Dermis blood vessel endothelial cell (primary cell): ENCODE measurements at regions not wholly inside any gene's neighbourhood (a gene's known extent, or its start where the extent isn't known, plus 50 kb on each side); places are given as distances from the start of the nearest gene placed in this dataset.

ENCODE experiments used
- DNase-seq: peaks from one replicate; pipeline ENCODE4 v3.0.0; 2010

DNA sequence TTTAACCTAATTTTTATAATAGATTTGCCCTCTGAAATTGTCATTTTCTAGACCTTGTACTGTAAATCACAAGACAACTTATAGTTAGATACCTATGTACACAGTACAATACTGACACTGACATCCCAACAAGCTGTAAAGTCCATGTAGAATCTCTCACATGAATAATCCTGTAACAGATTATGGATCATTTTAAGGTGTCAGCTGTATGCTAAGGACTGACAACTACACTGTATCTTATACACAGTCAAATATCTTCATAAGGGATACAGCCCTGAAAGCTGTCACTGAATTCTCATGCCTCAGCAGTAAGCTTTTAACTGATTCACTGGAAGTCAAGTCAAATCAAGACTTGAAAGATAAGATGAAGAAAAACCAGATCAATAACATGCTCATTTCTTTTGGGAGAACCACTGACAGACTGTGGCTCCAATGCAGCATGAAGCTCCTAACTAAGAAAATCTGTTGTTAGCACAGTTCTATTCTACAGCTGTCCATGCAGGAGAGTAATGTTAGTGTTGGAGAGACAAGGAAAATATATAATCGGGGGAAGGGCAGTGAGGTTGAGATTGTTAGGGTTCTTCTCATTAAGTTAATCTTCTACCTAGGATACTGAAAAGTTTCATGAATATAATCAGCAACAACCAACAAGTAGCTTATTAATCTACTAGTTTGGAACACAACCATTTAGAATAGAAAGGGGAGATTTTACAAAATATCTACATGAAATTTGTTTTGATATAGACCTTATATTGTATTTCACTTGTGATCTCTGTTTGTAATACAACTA is 612.0 kb downstream of the PCDH18 start:
- DNase-seq, result no peak

DNA sequence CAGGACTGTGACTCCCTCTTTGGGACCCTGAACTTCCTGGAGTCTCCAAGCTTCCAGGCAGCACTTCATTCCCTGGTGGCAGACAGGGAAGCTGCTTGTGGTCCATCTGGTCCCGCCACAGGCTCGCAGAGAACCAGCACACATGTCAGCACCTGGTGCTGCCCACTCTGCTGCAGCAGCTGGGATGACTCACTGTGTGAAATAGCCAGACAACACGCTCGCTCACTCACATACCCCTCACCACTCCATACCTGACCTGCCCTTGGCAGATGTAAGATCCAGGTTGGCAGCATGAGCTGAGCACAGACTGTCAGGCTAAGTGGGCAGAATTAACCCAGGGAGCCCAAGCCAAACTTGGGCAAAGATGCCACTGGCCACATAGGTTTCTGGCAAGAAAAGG is 613.5 kb downstream of the PCDH18 start:
- no peak for DNase-seq

DNA sequence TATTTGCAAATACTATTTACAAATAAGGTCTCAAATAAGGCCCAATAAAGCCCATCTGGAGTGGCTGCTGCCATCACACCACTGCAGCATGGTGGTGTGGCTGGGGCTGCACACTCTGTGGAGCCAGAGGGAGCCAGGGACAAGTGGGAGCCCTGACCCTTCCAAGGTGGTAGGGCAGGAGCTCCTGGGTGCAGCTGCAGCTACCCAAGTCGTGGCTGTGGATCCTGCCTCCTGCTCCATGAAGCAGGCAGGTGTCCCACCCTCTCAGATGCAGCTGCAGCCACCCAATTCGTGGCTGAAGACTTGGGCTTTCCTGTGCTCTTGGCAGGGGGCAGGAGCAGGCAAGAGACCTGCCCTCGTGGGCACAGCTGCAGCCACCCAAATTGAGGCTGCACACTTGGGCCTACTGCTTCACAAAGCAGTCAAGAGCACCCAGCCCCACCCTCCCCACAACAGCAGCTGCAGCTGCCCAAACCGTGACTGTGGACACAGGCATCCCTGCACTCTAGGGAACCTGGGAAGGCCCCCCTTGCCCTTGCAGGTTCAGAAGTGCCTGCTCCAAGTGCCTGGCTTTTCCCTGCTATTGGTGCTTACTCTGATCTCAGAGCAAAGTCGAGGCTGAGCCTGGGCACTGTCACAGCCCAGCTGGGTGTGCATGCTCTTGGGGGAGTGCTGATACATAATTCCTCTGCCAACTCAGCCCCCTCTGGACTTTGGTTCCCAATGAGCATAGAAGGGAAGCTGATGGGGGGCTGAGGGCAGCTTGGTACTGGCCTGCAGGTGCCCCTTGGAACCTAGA is 614.8 kb downstream of the PCDH18 start:
- no peak for DNase-seq

DNA sequence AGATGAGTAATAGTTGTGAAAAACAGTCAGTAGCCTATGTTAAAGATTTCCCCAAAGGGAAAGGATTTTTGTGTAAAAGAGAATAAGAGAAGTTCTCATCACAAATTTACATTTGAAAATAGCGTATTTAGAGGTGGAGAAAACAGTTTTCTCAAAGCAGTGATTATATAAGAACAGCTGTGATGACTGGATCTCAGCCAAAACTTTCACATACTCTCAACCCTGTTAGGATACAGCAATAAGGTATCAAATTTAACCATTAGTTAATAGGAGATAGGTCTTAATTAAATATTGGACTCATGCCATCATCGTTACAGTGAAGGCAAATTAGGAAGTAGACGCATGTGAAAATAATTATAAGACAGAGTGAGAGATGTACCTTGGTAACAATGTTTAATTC is 622.7 kb downstream of the PCDH18 start:
- no peak for DNase-seq

DNA sequence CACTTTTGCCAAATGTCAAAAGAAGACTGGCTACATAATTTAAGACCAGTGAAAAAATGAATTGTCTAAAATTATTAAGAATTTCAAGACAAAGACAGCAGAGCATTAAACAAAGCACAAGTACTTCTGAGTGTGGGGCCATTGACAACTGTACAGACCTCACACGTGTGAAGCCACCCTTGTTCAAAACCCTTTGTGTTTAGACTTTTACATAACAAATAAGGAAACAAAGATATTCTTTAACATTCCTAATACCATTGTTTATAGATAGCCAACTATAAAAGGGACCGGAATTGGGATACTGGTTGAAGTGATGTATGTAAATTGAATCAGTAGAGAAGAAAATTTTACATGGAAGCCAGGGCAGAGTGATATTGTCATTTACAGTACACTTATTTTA is 624.2 kb downstream of the PCDH18 start:
- DNase-seq, result no peak

DNA sequence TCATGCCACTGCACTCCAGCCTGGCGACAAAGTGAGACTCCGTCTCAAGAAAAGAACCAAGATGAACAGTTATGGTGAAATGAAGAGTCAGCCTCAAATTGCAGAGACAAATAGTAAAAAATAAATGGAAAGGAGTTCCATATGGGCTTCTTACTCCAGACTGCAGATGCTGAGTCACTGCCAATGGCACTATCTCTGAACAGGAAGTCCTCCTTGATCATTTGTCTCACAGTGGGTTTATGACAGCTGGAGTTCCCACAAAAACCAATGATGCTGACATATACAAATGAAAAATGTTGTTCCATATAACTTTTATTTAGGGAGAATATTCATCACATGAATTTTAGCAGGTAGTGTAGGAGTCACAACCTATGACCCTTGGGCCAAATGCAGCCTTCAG is 631.6 kb downstream of the PCDH18 start:
- DNase-seq, result no peak

DNA sequence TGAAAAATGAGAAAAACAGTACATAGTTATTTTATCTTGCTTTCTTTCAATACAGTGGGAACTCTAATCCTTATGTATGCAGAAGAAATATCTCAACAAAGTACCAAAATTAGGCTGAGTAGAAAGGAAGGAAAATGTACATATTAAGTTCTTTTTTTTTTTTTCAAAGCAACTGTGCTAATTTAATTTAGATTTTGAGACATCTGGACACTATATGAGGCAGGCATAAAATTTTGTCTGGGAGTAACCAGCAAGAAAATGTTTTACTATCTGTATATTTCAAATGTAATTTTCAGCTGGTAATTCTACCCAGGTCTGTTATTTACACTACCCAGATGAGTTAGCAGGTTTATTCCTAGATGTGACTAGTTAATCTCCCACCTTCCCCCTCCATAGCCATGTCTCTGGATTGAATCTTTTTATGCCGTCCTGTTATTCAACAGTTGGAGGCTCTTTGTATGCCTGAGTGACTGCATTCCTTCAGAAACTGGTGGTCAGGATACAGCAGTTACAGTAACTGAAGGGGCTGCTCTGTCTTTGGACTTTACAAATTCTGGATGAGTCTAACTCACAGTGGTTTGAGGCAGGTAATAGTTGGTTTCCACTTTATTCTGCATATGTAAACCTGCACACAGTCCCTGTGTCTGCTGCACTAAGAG is 633.6 kb downstream of the PCDH18 start:
- DNase-seq, result no peak

DNA sequence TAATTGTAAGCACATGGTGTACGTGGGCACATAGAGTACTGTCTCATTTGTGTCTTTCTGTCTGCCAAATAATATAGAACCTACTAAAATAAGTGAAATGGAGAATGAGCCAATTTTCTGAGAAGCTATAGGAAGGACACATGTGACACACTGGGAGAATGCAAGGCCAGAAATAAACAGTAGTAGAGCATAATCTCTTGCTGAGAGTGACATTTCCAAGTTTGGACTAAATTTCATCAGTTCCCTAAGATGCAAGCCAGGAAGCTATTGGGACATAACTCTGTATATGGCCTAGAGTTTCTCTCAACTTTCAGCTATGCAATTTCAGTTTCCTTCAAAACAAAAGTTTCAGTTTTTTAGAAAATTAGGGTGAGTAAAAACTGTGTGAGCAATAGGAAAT is 638.7 kb downstream of the PCDH18 start:
- no peak for DNase-seq

DNA sequence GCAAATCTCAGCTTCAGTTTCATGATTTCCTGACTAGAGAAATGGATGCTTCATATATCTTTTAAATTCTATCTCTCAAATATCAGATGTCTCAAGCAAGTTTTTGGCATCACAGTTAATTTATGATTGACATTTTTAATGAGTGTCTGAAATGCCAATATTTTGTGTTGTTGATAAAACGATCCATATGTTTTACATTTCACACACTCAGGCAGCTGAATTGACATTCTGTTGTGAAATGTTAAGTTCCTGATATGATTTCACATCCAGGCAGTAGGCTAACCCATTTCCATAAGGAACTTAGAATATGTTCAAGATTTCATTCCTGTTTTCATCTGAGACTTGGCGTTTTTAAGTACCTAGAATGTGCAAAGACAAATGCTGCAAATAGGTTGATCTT is 650.6 kb downstream of the PCDH18 start:
- no peak for DNase-seq

DNA sequence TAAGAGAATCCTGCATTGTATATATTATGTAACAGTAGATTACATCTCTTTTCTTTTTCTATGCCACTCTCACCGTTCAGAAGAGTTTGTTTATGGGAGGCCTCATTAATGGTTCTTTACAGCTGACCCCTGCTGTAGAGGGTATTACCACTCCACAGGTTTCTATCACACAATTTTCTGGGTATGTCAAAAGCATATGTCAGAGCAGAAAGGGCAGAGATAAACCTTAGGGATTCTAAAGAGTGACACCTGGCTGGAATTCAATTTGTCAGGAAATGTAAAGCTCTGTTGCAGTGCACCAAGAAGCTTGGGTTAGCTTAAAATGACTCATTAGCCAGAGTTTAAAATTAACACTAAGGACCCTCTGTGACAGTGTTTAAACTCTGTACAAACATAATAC is 658.7 kb downstream of the PCDH18 start:
- no peak for DNase-seq

DNA sequence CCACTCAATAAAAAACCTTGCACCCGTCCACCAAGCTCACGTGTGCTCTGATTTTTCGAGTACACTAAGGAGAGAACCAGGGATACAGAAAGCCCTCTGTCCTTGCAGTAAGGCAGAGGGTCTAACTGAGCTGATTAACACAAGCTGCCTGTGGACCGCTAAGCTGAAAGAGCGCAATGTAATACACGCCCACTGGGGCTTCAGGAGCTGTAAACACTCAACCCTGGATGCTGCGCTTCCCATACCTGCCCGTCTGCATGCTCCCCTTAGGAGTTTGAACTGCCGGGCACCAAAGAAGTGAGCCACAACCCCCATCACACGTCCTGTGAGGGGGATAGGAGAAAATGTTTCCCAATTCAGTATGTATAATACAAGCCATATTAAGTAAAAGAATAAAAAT is 664.8 kb downstream of the PCDH18 start:
- DNase-seq, result no peak

DNA sequence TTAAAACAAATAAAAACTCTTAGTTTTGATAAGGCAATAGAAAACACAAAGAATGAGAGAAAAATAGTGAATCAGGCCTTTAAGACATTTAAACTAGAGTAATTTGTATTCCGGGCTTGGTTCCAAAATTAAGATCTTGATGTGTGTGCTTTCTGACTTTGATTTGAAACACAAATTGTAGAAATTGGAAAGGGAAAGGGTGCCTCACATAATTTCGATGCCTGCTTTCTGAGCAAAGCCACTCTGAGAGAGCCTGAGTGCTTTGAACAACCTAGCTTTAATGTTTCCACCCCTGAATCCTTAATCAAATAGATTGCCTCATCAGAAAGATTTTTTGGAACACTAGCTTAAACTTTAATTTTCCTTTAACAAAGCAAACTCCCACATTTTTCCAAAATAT is 666.8 kb downstream of the PCDH18 start:
- no peak for DNase-seq

DNA sequence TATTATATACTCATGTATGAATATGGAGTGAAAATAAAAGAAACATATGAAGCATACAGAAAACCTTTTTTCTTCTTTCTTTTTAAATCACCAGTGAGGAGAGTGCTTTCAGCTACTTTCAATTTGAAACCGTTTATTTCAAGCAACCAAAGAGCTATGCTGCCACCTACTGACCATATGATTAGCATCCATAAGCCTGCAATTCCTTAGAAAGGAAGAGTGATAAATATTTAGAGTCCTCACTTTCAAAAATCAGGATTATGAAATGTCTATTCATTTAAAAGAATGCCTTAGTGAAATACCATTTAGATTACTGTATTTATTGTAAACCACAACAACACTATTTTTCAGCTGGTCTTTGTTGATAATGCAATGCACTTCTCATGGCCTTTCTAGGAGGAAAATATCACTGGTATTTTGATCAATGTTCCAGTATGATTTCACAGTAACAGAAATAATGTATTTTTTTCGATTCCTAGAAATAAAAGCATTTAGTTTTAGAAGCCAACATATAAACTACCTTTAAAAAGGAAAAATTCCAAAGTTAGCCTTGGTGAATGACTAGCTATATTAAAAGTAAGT is 667.6 kb downstream of the PCDH18 start:
- peak; percentile 81 for DNase-seq

DNA sequence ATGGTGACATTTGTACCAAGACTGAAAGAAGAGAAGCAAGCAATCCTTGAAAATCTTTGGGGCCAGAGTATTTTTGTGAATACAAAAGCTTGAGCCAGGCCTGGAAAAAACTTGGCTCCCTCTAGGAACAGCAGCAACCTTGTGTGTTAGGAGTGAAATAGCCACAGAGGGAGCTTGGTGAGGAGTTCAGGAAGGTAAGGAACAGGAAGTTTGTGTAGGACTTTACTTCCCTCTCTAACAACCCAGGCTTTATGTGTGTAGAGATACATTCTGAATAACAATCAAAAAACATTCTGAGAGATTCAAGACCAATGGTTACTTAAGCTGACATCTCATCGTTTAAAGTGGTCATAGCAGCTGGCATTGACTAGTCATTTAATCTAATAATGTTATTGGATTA is 668.5 kb downstream of the PCDH18 start:
- DNase-seq, result peak; percentile 11

DNA sequence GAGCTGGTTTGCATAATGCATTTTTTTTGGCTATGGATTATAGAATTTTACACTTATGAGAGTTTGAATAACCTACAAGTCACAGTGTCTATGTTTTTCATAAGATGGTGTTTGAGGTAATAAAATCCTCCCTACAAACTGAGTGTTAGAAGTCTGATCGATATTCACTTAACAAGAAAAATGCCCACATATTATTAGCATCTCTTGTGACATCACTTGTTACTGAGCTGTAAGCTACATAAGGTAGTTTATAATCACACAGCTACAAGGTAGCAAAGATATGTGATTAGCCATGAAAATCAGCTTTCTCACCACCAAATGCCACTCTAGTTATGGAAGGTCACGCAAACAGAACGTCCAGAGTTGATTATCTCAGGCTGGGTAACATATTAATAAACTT is 669.6 kb downstream of the PCDH18 start:
- no peak for DNase-seq

DNA sequence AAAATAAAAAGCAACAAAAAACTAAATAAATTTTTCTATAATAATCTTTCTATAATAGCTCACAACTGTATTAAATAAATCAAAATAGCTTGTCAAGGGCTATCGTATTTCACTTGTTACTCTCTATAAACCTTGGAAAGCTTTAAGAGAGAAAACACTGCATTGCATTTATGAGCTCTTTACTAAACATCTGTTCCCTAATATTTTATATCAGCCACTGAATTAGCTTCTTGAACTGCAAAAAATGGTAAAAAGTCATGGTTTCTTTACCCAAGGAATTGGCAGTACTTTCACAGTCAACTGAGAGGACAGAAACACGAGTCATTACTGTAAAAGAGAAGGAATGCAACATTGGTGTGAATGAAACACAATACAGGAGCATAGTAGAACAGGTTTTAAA is 671.2 kb downstream of the PCDH18 start:
- DNase-seq, result no peak

DNA sequence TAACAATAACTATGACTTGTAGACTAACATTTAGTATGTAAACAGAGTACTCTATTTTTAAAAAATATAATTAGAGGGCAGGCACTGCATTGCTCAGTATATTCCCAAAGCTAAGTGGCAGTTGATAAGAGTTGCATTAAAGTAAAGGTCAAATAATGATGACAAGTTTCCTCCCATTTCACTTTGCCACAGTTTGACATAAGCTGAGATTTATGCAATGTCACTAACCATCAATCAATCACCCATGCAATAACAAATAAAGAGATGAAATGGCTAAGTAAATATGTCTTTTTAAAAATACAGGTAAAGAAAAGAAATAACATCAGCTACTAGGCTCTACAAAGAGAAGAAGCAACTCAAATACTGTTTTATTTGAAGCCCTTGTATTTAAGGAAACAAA is 673.4 kb downstream of the PCDH18 start:
- no peak for DNase-seq

DNA sequence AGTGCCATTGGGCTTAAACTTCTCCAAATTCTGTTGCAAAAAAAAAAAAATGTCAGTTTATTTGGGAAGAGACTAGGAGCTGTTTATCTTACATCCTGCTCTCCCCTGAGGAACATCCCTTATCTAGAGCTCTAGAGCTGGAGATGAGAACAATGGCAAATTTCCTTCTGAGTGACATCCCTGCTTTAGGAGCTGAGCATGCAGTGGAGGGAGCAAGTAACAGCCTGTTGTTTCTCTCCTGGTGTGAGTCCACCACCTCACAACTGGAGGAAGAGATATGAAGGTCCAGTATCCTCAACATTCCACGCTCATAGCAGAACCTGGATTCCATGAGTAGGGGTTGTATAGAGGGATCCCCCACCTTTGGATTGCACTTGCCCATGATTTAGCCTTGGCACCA is 676.4 kb downstream of the PCDH18 start:
- no peak for DNase-seq

DNA sequence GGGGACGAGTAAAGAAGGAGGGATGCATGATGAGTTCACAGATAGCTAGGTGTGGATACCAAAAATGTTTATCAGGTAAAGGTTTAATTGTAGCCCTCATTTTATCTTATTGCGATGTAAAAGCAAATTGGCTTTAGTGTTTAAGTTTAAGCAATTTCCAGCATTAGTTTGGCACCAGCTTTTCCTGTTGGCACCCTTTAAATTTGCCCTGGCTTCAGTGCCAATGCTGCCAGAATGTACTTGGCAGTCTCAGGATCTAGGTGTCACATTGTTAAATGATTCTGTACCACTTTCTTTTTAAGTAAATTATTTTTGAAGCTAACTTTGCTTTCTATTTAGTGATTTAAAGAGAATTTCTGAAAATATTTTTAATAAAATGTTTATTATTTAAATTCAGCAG is 681.8 kb downstream of the PCDH18 start:
- no peak for DNase-seq

DNA sequence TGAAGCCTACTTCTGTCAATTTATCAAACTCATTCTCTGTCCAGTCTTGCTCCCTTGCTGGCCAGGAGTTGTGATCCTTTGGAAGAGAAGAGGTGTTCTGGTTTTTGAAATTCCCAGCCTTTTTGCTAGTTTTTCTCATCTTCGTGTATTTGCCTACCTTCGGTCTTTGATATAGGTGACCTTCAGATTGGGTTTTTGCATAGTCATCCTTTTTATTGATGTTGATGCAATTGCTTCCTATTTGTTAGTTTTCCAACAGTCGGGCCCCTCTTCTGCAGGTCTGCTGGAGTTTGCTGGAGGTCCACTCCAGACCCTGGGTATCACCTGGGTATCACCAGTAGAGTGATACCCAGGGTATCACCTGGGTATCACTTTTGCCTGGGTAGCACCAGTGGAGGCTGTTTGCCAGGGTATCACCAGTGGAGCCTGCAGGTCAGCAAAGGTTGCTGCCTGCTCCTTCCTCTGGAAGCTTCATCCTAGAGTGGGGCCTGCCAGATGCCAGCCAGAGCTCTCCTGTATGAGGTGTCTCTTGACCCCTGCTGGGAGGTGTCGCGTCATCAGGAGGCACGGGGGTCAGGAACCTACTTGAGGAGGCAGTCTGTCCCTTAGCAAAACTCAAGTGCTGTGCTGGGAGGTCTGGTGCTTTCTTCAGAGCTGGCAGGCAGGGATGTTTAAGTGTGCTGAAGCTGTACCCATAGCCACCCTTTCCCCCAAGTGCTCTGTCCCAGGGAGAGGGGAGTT is 684.2 kb downstream of the PCDH18 start:
- DNase-seq, result no peak

DNA sequence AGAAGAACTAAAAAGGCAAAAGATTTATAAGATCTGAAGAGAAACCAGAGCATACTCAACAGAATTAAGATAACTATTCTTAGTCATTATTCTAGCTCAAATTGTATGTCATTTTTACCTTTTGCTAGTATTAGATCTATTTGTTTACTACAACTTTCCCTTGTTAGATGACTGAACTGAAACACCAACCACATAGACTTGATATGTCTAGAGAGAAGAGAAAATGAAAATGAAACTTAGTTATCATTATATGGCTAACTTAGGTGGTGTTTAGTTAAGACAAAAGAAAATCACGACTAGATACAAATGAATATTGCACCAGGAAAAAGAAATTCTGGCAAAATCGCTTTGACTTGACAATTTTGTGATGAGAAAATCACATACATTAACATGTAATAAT is 690.8 kb downstream of the PCDH18 start:
- DNase-seq, result no peak

DNA sequence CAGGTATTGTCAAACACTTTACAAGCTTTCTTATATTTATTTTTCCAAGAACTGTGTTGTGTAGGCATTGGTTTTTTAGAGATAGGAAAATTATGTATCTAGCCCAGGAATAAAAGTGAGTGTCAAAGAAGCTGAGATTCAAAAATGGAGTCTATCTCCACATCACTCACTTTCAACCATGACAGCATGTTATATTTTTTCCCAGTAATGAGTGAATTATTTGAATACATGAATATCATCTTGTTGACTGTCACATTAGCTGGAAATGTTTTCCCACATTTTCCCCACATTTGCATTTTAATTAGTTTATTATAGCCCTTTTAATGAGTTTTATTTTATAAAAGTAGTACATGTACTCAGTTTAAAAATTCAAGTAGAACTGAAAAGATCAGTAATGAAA is 693.7 kb downstream of the PCDH18 start:
- no peak for DNase-seq

DNA sequence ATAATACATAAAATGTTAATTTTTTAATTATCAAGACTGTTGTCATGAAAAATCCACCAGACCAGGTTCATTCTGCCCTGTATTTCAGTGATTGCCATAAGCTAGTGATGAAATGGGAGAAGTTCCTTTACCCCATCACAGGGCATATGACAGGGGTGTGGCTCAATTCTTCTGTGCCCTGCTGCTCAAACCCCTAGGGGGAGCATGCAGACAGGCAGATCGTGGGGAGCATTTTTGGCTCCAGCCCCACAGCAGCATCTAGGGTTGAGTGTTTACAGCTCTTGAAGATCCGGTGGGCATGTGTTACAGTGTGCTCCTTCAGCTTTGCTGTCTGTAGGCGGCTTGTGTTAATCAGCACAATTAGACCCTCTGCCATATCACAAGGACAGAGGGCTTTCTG is 700.7 kb downstream of the PCDH18 start:
- no peak for DNase-seq
